ENCODE measurements at regions not wholly inside any gene's neighbourhood (a gene's known extent, or its start where the extent isn't known, plus 50 kb on each side); places are given as distances from the start of the nearest gene placed in this dataset.
"Not testable (repeated sequence)": the region's sequence is repeated elsewhere in the genome, so short reads cannot be mapped to it uniquely, and the experiment has no call there.

DNA sequence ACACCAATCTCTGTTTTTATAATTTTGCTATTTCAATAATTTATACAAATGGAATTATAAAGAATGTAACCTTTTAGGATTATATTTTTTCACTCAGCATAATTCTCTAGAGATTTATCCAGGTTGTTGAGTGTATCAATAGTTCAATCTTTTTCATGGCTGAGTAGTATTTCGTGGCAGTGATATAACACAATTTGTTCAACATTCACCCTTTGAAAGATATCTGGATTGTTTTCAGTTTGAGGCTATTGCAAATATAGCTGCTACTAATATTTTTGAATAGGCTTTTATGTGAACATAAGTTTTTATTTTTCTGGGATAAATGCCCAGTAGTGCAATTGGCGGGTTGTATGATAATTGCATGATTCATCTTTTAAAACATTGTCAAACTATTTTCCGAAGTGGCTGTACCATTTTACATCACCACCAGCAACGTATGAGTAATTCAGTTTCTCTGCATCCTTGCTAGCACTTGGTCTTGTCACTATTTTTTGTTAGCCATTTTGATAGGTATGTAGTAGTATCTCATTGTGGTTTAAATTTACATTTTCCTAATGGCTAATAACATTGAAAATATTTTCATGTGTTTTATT lies 55.6 kb upstream of the ABCD3 start:
- DNase-seq: no peak

- no peak for DNase-seq
Measured at GRCh38 chr1:94358630-94359599, 59.3 kb upstream of the ABCD3 start.

DNA sequence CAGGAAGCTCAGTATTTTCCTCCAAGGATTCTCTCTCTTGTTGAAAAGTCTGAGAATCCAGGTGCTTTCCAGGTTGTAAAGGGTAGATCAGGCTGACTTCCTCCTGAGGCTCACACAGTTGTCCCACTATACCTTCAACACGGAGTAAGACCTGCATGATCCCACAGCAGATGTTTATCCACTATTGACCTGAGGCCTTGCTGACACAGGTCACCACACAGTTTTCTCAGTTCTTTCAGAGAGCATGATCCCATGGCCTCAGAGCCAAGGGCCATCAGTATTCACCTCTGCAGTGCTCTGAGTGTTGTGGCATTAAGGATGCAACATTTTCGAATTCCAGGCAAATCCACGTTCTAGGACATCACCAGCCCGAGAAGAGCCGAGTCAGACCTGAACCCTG lies 60.5 kb upstream of the ABCD3 start:
- DNase-seq: no peak

GRCh38 chr1:94355485-94355980 lies 62.7 kb upstream of the ABCD3 start:
- no peak for DNase-seq

DNA sequence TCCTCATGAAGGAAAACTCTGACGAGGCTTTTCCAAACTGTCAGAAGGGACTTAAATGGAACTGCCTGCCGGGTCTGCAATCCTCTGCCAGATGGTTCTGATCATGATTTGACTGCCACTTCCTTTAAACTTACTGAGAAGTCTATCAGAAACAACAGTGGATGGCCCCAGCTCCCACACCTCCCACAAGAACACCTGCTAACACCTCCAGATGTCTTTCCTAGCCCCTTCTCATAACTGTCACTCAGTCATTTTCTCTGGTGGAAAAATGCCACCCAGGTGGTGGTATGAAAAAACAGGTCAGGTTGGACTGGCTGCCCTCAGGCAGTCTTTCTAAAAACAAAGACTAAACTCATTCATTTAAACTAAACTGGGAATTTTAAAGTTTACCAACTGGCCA lies 66.7 kb upstream of the ABCD3 start:
- DNase-seq: no peak

GRCh38 chr1:94350350-94350924 lies 67.8 kb upstream of the ABCD3 start:
- no peak for DNase-seq

DNA sequence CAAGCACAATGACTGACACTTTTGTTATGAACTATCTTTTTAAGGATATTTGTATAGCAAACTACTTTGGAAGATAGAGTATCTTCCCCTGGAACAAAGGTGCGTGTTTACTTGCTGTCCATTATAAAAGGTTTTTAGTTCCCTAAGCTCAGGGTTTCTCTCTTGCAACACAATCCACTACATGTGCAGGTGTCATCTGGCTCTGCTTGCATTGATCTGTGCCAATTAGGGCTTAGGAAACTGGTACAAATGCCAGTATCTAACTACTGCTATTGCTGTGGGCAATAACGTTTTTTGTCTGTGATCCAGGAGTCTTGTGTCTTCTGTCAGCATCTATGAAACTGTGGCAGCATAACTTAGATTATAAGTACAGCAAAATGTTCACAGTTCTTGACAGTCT lies 68.3 kb upstream of the ABCD3 start:
- DNase-seq: no peak

GRCh38 chr1:94348386-94348785 lies 69.8 kb upstream of the ABCD3 start:
- DNase-seq: not testable (repeated sequence)

DNA sequence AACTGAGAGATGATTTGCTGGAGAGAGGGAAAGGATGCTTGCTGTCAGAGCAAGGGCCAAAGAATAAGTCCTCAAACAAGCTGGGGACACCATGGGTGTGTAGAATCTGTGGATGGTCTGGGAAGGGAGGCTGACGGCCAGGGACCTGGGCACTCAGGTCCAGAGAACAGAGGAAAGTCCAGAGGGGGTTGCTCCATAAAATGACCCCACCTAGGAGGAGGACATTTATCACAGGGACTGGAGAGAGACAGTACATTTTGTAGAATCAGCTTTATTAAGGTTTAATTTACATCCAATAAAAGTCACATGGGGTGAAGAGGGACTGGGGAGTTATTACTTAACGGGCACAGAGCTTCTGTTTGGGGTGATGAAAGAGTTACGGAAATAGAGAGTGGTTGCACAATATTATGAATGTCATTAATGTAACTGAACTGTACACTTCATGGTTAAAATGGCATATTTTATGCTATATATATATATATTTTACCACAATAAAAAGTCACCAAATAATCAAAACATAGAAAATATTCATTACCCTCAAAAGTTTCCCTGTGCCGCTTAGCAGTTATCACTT lies 73.0 kb upstream of the ABCD3 start:
- DNase-seq: no peak

DNA sequence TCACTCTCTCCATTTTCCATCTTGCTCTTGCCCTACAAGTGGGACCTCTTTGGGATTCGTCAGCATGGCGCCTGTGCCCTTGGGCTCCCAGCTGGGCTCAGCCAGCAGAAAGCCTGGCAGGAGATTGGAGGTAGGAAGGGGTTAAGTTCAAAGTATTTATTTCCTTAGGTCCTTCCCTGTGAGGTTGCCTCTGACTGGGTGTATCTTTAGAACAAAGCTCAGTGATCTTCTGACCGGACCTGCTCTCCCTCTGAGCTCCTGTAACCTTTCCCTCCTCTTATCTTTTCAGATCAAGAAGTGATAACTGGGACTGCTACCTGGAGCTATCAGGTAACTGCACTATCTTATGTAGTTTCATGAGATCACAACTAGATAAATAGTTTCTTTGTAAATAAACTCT lies 75.8 kb upstream of the ABCD3 start:
- no peak for DNase-seq

DNA sequence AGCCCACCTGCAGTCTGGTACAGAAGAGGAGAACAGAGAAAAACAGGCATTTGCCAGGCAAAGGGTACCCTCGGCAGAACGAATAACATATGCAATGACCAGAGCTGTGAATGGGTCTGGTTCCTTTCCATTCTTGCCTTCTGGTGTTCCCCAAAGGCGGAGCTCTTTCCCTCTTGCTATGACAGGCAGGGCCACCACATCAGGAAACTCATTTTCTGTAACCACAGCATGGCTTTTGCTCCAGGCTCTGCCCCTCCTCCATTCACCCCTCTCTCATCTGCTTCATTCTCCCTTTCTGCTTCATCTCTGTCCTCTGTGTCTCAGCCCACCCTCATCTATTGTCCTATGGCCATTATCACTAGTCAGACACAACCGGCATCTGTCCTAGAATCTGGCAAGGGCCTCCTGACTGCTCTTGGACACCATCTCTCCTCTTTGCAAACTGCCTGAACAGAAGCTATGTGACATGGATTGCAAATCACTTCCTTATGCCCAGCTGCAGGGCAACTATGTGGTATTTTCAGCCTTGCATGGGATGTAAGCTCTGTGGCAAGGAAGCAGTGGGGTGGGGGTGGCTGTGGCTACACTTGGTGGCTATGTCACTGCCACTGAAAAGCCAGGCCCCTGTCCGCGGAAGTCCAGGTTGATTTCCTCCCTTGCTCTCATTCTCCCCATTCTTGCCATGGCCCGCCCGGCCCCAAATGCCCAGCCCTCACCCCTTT lies 78.8 kb upstream of the ABCD3 start:
- no peak for DNase-seq

DNA sequence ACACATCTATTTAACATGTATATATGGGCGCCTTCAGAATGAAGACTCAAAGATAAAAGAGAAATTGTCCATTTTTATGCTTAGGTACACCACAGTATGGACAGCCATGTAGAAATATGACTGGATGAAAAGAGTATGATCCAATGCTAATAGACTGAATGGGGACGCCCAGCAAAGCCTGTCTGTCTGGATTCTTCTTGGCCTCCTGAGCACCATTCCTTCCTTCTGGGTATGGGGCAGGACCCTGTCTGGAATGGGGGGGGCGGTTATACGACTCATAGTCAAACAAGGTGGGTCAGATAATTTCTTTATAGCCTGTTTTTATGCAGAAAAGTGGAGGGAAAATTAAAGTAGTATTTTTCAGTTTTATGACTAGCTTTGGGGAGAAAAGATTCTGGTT lies 81.2 kb upstream of the ABCD3 start:
- DNase-seq: no peak

DNA sequence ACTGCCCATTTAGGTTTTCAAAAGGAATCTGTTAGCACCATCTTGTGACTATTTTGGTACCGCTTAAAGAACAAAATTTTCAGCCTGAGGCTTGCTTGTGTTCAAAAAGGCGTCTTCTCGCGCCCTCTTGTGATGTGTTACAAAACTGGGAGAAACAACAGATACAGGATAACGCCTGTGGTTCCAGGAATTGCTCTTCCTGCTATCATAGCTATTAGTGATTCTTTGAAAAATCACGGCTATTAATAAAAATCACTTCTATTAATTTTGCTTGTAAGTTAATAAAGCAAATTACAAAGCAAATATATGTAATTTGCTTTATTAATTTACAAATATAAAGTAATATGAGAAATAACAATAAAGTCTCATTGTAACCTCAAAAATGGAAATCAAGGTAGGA lies 82.2 kb upstream of the ABCD3 start:
- DNase-seq: peak; percentile 78

DNA sequence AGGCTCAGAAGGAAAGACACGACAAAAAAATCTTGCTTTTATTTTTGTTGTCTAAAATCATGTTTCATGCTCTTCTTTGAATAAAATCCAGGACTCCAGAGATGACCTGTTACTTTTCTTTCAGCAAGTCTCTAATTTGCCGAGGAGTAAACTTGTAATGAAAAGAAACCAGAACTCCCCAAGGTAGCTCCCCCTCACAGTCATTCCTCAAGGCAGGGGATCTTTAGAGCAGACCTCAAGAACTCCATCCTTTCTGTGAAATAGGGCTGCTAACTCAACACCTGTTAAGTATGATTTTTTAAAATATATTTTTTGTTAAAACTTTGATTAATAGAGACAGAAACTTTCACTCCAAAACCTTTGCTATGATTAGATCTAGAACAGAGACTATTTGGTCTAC lies 82.7 kb upstream of the ABCD3 start:
- no peak for DNase-seq

DNA sequence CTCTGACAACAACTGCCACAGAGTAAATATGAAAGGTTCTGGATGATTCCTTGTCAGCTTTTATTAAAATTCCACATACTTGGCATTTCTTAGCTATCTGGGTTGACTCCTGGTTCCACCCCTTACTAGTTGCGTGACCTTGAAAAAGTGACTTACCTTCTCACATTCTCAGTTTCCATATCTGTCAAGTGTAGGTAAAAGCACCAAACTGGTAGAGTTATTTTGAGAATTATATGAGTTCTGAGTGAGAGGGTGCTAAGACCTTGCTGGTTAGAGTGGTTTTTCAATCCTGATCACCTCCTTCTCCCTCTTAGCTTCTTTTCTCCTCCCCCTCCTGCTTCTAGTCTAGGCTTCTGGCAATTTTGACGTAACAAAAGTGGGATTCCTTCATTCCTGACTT lies 83.4 kb upstream of the ABCD3 start:
- no peak for DNase-seq

- DNase-seq: peak; percentile 55
Measured at GRCh38 chr1:94332952-94333351, 85.2 kb upstream of the ABCD3 start.

DNA sequence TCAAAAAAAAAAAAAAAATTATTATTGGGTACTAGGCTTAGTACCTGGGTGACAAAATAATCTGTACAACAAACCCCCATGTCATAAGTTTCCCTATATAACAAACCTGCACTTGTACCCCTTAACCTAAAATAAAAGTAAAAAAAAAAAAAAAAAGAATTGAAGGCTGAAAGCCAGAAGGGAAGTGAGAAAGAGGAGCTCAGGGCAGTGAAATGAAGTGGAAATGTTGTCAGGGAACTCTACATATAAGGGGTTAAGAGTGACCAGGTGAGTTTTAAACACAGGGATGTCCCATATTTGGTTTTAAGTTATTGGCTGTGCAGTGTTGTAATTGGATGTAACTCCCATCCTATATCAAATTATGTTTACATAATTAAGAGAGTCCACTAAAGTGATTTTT lies 85.7 kb upstream of the ABCD3 start:
- DNase-seq: no peak

DNA sequence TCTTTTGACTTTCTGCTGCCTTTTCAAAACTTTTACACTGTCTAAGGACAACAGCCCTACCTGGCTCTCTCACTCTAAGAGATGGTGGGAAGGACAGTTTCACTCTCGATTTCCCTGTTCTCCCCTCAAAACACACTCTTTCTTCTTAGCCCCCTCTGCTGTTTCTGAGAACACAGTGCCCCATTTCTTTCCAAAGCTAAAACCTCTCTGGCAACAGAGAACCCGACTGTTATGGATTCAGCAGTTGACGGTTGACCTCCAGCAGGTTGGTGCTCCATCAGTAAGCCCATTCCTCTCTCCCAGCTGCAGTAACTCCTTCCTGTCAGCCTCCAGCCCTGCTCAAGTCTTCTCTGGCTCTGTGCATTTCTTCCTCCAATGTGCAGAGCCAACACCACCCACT lies 88.2 kb upstream of the ABCD3 start:
- DNase-seq: no peak

- DNase-seq: no peak
Measured at GRCh38 chr1:94329276-94329675, 88.9 kb upstream of the ABCD3 start.

- DNase-seq: no peak
Measured at GRCh38 chr1:94327001-94327690, 89.8 kb upstream of the ARHGAP29 start.

- DNase-seq: no peak
Measured at GRCh38 chr1:94326329-94326728, 88.9 kb upstream of the ARHGAP29 start.

Measured in NCI-H1417 treated with DMSO at 0.1 percent for 48 hours (cell line).